ENCODE measurements at regions not wholly inside any gene's neighbourhood (a gene's known extent, or its start where the extent isn't known, plus 50 kb on each side); places are given as distances from the start of the nearest gene placed in this dataset.

DNA sequence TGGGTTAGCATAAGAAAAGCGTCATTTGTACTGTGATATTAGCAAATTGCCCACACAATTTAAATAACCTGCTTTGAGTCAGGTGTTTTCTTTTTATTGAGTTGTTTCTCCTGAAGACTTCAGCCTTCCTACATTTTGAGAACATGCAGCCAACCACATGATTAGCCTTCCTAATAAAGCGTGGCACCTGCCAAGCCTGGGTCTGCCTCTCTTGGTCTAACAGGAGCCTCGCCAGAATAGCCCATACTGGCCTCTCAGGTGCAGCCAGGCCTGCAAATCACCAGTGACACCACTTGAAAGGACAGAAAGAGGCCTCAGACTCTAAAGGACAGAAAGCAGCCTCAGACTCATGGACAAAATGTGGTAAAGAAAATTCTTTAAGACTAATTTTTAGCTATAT lies 653.8 kb downstream of the BCL11A start:
- no peak for DNase-seq

DNA sequence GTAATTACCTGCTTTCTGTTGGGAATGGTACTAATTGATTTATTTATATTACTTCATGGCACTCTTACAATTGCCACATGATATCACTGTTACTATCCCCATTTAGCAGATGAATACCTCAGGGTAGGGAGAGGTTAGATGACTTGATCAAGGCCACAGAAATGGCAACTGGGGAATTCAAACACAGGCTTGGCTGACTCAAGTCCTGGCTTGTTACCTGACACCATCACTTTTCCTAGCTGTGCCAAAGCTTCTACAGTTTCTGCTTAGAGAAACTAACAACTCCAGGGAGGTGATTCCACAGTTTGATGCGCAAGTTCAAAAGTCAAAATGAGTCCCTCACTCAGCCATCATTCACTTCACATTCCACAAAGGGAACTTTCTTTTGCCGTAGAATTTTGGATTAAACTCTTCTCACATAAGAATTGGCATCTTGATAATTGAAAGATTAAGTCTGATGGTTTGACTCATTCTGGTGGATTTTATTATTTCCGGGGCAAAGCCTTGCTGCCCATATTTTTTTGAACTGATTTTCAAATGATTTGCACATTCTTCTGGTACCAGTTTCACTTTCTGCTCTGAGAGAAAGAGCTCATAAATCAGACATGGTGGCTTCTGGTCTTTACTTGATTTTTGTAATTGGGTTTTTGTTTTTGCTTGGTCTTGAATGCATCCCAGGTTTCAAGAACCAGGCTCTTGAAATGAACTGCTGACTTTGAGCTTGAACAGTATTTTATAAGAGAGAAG lies 656.8 kb downstream of the BCL11A start:
- DNase-seq: no peak

- DNase-seq: no peak
Measured at GRCh38 chr2:59893612-59894011, 659.8 kb downstream of the BCL11A start.

DNA sequence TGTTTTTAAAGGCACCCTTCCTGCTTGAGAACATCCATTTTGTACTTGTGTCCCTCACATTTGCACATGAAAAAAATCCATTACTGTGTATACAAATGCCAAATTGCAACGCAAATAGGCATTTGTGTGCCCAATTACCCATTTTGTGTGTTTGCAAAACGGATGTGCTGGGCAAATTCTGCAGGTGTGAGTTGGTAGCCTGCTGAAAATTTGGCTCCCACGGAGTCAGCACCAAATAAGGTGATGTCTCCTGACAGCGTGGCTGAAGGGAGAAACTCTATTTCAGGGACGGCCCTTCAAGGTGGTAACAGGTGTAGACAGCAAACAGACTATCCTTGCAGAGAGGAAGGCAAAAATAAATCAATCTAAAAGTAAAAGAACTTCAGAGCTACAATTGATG lies 661.1 kb downstream of the BCL11A start:
- DNase-seq: no peak

DNA sequence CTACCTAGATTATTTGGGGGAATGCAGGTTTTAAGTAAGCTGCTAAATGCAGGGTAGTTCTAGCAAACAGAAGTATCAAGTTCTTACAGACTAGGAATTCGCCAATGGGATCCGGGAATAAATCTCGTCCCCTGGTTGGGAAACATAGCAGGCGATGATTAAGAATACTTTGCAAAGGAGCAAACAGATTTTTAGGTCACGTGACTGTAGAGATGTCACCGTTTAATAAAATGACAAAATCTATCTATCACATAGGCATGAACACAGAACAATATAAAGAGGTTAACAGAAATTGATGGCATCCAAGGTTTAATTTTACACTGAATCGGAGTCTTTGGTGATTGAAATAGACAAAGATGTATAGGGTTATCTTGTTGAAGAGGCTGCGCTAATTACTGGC lies 664.1 kb downstream of the BCL11A start:
- no peak for DNase-seq

DNA sequence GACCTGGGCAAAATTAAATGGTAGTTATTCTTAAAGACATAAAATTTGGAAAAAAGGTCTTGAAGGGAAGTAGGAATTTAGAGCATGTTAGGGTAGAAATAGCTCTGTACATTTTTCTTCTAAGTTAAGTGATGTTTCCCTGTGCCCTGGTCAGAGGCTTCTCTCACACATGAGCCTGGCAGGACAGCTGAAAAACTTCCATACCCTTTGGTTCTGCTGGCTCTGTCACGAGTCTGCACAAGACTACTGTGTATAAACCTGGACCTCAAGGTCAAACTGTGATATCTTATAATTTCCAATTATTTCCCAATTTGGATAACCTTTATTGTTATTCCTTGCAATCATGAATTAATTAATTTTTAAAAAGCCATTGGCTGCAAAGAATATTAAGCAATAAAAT lies 664.7 kb downstream of the BCL11A start:
- no peak for DNase-seq

DNA sequence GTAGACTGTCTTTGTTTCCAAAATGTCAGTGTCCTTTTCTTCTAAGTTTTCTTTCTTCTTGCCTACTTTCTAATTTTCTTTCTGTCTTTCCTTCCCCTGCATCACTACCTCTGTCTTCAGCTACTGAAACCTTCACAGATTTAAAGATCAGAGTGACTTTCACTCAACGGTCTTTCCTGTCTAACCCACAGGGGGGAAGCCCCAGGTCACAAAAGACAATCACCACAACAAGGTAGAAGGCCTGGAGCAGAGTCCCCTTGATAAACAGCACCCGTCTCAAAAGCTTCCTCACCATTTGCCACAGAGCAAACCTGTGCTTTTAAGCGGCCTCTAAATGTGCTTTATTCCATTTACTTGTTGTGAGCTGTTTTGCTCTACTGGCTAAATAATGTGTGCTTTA lies 665.4 kb downstream of the BCL11A start:
- no peak for DNase-seq

GRCh38 chr2:59887366-59887765 lies 666.1 kb downstream of the BCL11A start:
- no peak for DNase-seq

- no peak for DNase-seq
Measured at GRCh38 chr2:59886759-59887158, 666.7 kb downstream of the BCL11A start.

DNA sequence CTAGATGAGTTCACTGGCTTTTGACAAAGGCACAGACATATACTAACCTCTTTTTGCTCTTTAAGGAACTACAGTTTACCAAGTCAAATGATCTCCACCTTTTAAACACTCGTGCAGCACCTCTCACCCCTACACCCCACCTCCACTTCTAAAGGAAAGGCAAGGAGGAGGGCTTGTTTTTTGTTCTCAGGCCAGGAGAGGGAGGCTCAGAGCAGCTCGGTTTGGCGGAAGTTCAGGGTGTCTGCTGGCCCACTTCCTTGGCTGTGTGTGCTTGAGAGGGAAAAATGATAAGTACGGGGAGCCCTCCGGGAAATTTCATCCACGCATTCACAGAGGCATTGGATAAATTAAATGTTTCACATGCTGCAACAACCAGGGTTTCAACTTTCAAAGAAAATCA lies 667.9 kb downstream of the BCL11A start:
- peak; percentile 34 for DNase-seq

- DNase-seq: peak; percentile 72
Measured at GRCh38 chr2:59884166-59884565, 669.3 kb downstream of the BCL11A start.

DNA sequence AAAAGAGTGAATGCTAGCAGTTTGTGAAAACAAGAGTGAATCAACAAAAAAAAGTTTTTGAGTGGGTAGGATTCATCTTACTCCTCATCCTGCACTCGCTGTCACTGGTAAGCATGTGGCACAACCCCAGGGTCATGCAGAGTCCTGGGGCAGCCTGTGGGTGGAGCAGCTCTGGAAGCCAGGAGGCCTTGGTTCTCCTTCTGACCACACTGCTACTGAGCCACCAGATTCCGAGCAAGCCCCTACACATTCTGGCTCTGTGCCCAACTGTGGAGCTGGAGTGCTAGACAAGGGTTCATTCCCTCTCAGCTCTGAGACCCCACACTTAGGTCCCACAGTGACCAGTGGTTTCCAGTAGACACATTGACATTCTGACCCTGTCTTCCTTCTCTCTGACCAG lies 670.6 kb downstream of the BCL11A start:
- DNase-seq: no peak

GRCh38 chr2:59882279-59882678 lies 671.2 kb downstream of the BCL11A start:
- DNase-seq: no peak

DNA sequence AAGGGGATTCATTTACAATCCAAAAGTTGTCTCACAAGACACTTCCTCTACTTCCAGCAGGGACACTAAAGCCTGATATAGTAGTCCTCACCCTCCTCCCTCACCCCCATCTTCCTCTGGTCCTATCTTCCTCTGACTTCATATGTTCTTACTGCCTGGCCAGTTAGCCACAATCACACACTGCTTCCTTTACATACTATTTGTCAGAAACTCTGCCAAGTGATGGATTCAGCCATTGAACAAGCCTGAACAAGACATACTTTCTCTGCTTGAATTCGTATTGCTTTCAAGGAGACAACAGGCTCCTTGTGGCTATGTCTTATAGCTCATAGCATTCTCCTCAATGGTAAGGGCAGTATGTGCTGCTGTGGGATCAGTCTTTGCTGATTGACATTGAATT lies 672.2 kb downstream of the BCL11A start:
- no peak for DNase-seq

DNA sequence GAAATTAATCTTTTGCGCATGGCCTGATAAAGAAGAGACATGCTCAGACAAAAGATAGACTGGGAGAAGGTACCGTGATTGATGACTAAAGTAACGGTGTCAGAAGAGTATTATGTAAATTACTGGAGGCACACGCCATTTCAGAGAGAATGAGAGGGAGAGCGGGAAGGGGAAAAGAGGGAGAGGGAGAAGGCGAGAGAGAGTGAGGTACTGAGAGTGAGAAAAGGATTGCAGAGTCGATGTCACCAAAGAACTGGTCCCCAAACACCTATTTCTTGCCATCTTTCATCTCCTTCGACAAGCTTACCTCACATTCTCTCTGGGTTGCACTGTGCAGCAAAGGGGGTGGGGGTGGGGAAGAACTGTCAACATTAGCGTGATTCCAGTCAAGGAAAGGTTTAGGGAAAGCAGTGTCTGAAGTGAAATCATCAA lies 673.7 kb downstream of the BCL11A start:
- DNase-seq: no peak

- no peak for DNase-seq
Measured at GRCh38 chr2:59875836-59876235, 677.6 kb downstream of the BCL11A start.

DNA sequence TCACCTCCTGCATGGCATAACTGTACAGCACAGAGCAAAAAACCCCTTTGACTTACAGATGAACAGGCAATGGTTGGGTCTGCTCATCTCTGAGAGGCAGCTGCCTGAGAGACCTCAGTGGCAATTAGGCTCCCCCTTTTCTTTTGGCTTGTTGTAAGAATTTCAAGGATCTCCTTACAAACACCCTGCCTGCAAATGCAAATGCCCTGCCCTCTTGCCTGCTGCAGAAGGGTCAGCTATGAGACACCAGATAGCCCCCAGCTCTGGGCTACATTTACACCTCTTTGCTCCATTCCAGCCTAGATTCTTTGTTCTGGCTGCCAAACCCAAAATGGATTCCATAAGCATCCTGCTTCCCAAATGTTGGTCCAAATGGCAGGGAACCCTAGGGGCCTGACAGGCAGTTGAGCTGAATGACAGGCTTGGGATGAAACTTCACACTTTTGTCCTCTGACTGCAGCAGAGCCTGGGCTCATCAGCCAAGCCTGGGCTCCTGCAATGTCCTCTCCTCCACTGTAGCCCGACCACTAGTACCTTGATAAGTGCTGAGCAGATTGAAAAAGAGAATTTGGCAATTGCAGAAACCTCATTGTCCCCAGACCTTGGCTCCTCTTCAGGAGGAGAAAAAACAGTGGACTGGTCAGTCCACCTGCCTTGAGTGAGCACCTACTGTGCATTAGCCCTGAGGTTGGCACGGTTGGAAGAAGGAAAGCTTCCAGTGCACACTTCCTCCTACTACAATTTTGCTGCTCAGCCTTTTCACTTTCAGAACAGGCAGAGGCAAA lies 678.3 kb downstream of the BCL11A start:
- no peak for DNase-seq

- DNase-seq: no peak
Measured at GRCh38 chr2:59874361-59874760, 679.1 kb downstream of the BCL11A start.

DNA sequence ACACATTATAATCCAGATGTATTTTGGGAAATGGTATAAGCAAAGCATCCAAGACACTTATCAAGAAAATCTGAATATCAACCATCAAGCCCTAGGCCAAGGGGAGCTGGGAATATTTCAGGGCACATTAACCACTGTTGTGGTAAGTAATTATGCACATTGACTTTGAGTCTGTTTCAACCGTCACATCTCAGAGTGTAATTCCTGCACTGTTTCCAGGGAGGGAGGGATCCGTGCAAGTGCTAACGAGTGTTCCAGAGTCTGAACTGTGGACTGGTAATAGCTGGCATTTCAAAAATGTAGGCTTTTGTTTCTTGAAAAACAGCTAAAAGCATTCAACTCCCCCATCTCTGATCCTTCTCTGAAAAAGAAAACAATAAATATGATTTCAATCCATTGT lies 681.6 kb downstream of the BCL11A start:
- no peak for DNase-seq

GRCh38 chr2:59868981-59869380 lies 684.5 kb downstream of the BCL11A start:
- no peak for DNase-seq

GRCh38 chr2:59866436-59866835 lies 687.0 kb downstream of the BCL11A start:
- DNase-seq: no peak

GRCh38 chr2:59858540-59858939 lies 694.9 kb downstream of the BCL11A start:
- no peak for DNase-seq

DNA sequence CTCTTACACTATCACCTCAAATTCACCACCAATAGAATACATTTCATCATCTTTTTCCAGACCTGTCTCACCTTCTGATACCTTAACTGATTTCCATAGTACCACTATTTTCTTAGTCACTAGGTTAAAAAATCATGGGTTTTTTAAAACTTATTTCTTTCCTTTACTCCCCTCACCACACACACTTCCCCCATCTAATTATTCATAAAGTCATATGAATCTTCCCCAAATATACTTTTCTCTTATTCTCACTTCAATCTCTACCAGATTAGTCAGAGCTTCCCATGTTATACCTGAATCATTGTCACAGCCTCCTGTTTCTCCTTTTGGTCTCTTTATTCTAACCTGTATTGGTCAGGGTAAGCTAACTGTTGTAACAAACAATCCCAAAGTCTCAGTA lies 696.3 kb downstream of the BCL11A start:
- no peak for DNase-seq

GRCh38 chr2:59856391-59856790 lies 697.1 kb downstream of the BCL11A start:
- DNase-seq: no peak

- no peak for DNase-seq
Measured at GRCh38 chr2:59853032-59853431, 700.4 kb downstream of the BCL11A start.
